BLaER1 (cell line): ENCODE measurements at regions not wholly inside any gene's neighbourhood (a gene's known extent, or its start where the extent isn't known, plus 50 kb on each side); places are given as distances from the start of the nearest gene placed in this dataset.
"Not testable (repeated sequence)": the region's sequence is repeated elsewhere in the genome, so short reads cannot be mapped to it uniquely, and the experiment has no call there.

Experiments used
- H3K27ac ChIP-seq: shearing (Covaris generic); formaldehyde crosslinking; 2 replicates; pipeline ENCODE4 v1.8.1; 2022
- H3K27me3 ChIP-seq: shearing (Covaris generic); formaldehyde crosslinking; 2 replicates; pipeline ENCODE4 v1.8.1; 2022
- H3K36me3 ChIP-seq: shearing (Covaris generic); formaldehyde crosslinking; 2 replicates; pipeline ENCODE4 v1.8.1; 2022
- H3K4me1 ChIP-seq: shearing (Covaris generic); formaldehyde crosslinking; 2 replicates; pipeline ENCODE4 v1.8.1; 2022
- H3K4me2 ChIP-seq: shearing (Covaris generic); formaldehyde crosslinking; 2 replicates; pipeline ENCODE4 v1.8.1; 2022
- H3K4me3 ChIP-seq: shearing (Covaris generic); formaldehyde crosslinking; 2 replicates; pipeline ENCODE4 v1.8.1; 2022
- H3K9ac ChIP-seq: shearing (Covaris generic); formaldehyde crosslinking; 2 replicates; pipeline ENCODE4 v1.8.1; 2022
- H3K9me3 ChIP-seq: shearing (Covaris generic); formaldehyde crosslinking; 2 replicates; pipeline ENCODE4 v1.8.1; 2022
- H4K20me1 ChIP-seq: shearing (Covaris generic); formaldehyde crosslinking; 2 replicates; pipeline ENCODE4 v1.8.1; 2022
- Cebpa-rat ChIP-seq: shearing (Covaris generic); IDR thresholded peaks from 2 replicates; pipeline ENCODE4 v1.8.1; 2022

- Histone ChIP-seq H3K27ac (no peak overlapping the region), H3K36me3 (no peaks in the 10 kb centered on the region), H4K20me1 (no peaks in the 10 kb centered on the region), H3K4me2 (no peak overlapping the region), H3K9me3 (no peaks in the 10 kb centered on the region), H3K4me3 (no peak overlapping the region), H3K27me3 (no peaks in the 10 kb centered on the region), H3K9ac (no peak overlapping the region), H3K4me1 (no peaks in the 10 kb centered on the region)
- TF ChIP-seq Cebpa-rat, result no peak
Measured at GRCh38 chr10:21041763-21042458, 144.8 kb upstream of the NEBL start.

GRCh38 chr10:21039721-21040120 is 142.6 kb upstream of the NEBL start:
- H3K27ac ChIP-seq, result no peak overlapping the region
- H3K4me2 ChIP-seq, result no peak overlapping the region
- H3K9me3 ChIP-seq, result no peaks in the 10 kb centered on the region
- no peak overlapping the region for H3K9ac ChIP-seq
- H3K4me3 ChIP-seq, result no peak overlapping the region
- TF ChIP-seq Cebpa-rat, result no peak
- H4K20me1 ChIP-seq, result no peaks in the 10 kb centered on the region
- H3K27me3 ChIP-seq, result no peaks in the 10 kb centered on the region
- H3K4me1 ChIP-seq, result no peaks in the 10 kb centered on the region
- no peaks in the 10 kb centered on the region for H3K36me3 ChIP-seq

DNA sequence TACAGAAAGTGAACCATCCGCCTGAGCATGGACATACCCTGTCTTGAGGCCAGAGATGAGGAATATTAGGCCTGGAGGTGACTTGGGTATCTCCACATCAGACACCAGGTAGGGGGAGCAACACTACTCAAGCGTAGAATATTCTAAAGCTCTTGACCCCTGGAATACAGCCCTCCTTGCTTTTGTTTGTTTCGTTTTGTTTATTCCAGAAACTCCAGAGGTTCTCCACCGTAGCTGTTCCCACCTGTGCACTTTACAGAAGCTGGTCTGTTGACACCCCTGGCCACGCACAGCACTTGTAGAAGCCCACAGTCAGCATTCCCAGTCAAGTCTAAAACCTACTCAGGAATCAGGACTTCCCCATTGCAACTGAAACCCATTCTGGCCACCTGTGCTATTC is 139.6 kb upstream of the NEBL start:
- H3K36me3 ChIP-seq, result no peaks in the 10 kb centered on the region
- H3K4me1 ChIP-seq, result no peaks in the 10 kb centered on the region
- H3K27me3 ChIP-seq, result no peaks in the 10 kb centered on the region
- H3K4me2 ChIP-seq, result no peak overlapping the region
- no peak for TF ChIP-seq Cebpa-rat
- H3K9me3 ChIP-seq, result no peaks in the 10 kb centered on the region
- no peak overlapping the region for H3K4me3 ChIP-seq
- no peak overlapping the region for H3K27ac ChIP-seq
- no peaks in the 10 kb centered on the region for H4K20me1 ChIP-seq
- no peak overlapping the region for H3K9ac ChIP-seq

- not testable (repeated sequence) for H3K9ac ChIP-seq, H4K20me1 ChIP-seq, H3K27me3 ChIP-seq, H3K36me3 ChIP-seq, H3K4me2 ChIP-seq, H3K4me1 ChIP-seq, H3K27ac ChIP-seq, H3K9me3 ChIP-seq, H3K4me3 ChIP-seq
Measured at GRCh38 chr10:21034770-21035169, 137.7 kb upstream of the NEBL start.

GRCh38 chr10:21034241-21034640 is 137.1 kb upstream of the NEBL start:
- H4K20me1 ChIP-seq, result no peaks in the 10 kb centered on the region
- TF ChIP-seq Cebpa-rat, result no peak
- no peak overlapping the region for H3K4me2 ChIP-seq
- no peaks in the 10 kb centered on the region for H3K36me3 ChIP-seq
- H3K4me1 ChIP-seq, result no peaks in the 10 kb centered on the region
- no peaks in the 10 kb centered on the region for H3K27me3 ChIP-seq
- no peak overlapping the region for H3K9ac ChIP-seq
- H3K4me3 ChIP-seq, result no peak overlapping the region
- H3K9me3 ChIP-seq, result peaks cover 9% of the 10 kb centered on the region
- no peak overlapping the region for H3K27ac ChIP-seq

GRCh38 chr10:21032587-21033319 is 135.6 kb upstream of the NEBL start:
- Histone ChIP-seq H4K20me1 (no peaks in the 10 kb centered on the region), H3K4me1 (no peaks in the 10 kb centered on the region), H3K27ac (no peak overlapping the region), H3K9ac (no peak overlapping the region), H3K4me3 (no peak overlapping the region), H3K4me2 (no peak overlapping the region), H3K27me3 (no peaks in the 10 kb centered on the region), H3K36me3 (no peaks in the 10 kb centered on the region), H3K9me3 (peaks cover 9% of the 10 kb centered on the region)
- TF ChIP-seq Cebpa-rat, result no peak

DNA sequence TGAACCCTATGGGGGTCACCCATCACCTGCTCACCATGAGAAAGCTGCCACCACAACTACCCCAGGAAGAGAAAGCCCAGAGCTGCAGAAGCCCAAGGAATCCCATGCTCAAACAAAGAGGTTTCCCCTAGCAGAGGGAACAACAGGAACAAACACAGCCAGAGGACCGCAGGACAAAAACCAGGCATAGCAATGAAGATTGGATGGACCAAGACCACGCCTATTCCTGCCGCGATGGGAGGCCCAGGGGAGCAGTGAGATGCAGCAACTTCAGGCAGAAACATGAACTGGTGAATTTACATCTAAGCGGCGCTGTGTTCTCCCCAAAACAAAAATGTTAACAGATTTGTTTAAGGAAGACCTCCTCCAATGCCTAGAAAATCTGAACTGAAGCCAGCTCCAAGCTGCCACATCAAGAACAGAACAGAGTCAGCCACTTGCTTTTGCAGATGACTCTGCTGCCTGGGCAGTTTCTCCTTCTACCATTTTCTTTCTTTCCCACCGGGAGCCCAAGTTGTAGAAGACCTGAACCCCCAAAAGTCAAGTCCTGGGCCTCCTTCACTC is 134.2 kb upstream of the NEBL start:
- TF ChIP-seq Cebpa-rat, result no peak
- H4K20me1 ChIP-seq, result no peaks in the 10 kb centered on the region

DNA sequence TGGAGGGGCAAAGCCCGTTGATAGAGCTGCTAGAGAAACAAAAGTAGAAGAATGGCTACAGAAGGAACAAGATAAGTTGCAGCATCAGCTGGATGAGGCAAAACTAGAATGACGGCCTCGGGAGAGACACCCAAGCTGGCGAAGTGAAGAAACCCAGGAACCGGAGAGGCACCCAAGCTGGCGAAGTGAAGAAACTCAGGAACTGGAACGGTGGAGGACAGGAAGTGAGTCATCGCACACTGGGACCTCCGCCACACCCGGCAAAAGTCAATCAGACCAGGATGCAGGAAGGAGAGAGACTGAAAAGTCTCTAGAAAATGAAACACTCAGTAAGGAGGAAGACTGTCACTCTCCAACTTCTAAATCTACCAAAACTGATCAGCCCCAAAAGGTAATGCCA is 133.0 kb upstream of the NEBL start:
- Histone ChIP-seq H3K9ac (no peak overlapping the region), H3K36me3 (no peaks in the 10 kb centered on the region), H3K4me2 (no peak overlapping the region), H3K9me3 (peaks cover 9% of the 10 kb centered on the region), H3K4me3 (no peak overlapping the region), H3K27ac (no peak overlapping the region), H3K4me1 (no peaks in the 10 kb centered on the region), H3K27me3 (no peaks in the 10 kb centered on the region), H4K20me1 (no peaks in the 10 kb centered on the region)
- no peak for TF ChIP-seq Cebpa-rat

More for the DNA sequence above, 134.2 kb upstream of the NEBL start:
- peaks cover 9% of the 10 kb centered on the region for H3K9me3 ChIP-seq
- no peak overlapping the region for H3K27ac ChIP-seq
- no peak overlapping the region for H3K4me3 ChIP-seq
- no peaks in the 10 kb centered on the region for H3K4me1 ChIP-seq
- no peaks in the 10 kb centered on the region for H3K36me3 ChIP-seq
- H3K9ac ChIP-seq, result no peak overlapping the region
- H3K27me3 ChIP-seq, result no peaks in the 10 kb centered on the region
- H3K4me2 ChIP-seq, result no peak overlapping the region

GRCh38 chr10:21022821-21023220 is 125.7 kb upstream of the NEBL start:
- H3K9me3 ChIP-seq, result no peaks in the 10 kb centered on the region; the same call in 1 of the 2 replicates
- no peaks in the 10 kb centered on the region for H4K20me1 ChIP-seq
- no peak for TF ChIP-seq Cebpa-rat
- H3K4me2 ChIP-seq, result no peak overlapping the region
- H3K27ac ChIP-seq, result no peak overlapping the region
- no peaks in the 10 kb centered on the region for H3K27me3 ChIP-seq
- H3K4me3 ChIP-seq, result no peak overlapping the region
- H3K36me3 ChIP-seq, result no peaks in the 10 kb centered on the region
- no peak overlapping the region for H3K9ac ChIP-seq
- H3K4me1 ChIP-seq, result no peaks in the 10 kb centered on the region

- Histone ChIP-seq H3K27me3 (no peaks in the 10 kb centered on the region), H3K9ac (no peak overlapping the region)
- TF ChIP-seq Cebpa-rat, result no peak
Measured at GRCh38 chr10:21021843-21022594, 124.9 kb upstream of the NEBL start.

More at GRCh38 chr10:21021843-21022594, 124.9 kb upstream of the NEBL start:
- Histone ChIP-seq H3K4me3 (no peak overlapping the region), H3K4me1 (no peaks in the 10 kb centered on the region), H3K27ac (no peak overlapping the region), H3K36me3 (no peaks in the 10 kb centered on the region), H3K9me3 (no peaks in the 10 kb centered on the region; the same call in 1 of the 2 replicates), H3K4me2 (no peak overlapping the region), H4K20me1 (no peaks in the 10 kb centered on the region)
